SW 1271 (cell line): ENCODE measurements at regions not wholly inside any gene's neighbourhood (a gene's known extent, or its start where the extent isn't known, plus 50 kb on each side); places are given as distances from the start of the nearest gene placed in this dataset.

ENCODE experiments used
- DNase-seq, 2 experiments: peaks; one replicate each; lab custom pipeline; 2025; lab: John Stamatoyannopoulos, UW

DNA sequence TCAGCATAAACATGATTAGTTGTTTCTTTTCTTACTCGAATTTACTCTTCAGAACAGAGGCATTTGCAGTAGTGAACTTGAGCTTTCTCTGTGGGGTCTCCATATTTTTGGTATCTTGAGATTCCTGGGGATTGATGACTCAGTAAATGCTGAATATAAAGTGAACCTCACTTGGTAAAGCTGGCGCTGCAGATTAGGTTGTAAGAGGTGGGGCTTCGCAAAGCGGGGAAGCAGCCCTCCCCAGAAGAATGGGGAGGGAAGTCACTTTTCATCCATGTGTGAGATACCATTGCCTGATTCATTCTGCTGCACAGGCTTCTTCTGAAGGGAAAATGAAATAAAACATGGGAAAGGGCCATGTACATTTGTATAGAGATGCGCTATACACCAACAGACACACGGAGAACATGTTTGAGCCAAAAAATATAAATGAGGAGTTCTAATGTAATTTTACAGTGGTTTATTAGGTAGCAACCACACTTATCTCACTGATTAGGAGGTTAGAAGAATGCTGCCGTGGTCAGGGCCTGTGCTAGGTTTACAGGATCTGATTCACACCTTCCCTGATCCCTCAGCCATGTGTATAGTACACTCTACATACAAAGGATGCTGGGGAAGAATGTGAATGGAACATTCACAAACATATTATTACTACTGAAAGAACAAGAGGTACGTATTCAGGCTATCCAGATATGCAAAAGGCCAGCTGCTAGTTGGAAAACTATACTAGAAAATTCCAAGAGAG lies 63.5 kb downstream of the DNTTIP2 start:
- DNase-seq, result no peak

DNA sequence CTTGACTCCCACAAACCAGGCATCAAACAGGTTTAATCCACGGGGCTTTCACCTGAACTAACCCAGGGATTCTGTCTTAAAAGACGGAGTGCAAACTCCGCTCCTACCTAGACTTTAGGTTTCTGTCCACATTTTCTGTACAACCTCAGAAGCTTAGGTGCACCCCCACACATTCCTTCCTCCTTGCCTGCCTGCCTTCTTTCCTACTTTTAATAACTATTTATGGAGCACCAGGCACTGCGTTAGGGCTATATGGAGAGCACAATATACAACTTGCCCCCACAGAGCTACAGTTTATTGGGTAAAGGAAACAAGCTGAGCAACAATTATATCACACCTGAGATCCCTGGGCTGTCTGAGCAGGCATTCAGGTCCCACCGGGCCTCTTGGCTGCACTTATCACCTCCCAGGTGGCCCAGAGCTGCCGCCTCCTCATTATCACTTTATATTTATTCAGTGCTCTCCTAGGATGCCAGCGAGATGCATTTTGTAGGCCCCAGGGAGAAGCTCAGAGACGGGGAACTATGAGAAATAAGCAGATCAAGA lies 64.1 kb downstream of the DNTTIP2 start:
- DNase-seq, result no peak

DNA sequence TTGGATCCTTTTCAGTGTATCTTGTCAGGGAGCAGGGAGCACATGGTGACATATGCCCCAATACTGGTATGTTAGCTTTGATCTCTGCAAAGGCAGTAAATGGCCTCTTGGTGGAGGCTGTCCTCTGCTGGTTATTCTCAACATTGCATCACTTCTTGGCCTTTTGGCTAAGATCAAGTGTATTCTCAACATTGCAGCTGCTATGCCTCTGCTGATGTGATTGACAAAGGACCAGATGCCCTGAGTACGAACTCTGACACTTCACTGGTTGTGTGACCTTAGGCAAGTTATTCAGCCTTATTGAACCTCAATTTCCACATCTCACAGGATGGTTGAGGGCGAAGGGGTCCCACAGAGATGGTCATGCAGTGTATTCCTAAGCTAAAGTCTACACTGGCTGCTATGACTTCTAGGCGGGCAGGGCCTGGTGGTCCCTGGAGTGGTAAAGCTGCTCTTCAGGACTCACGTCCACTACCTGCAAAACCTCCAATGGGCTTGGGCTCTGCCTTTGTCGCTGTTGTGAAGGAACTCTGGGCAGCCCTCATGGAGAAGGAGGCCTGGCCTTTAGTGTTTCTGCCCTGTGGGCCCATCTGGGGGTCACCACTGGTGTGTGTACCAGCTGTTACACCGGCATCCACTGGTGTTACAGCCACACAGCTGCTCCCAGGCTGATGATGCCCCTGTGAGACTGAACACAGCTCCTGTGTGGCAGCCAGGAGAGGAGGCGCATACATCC lies 64.8 kb downstream of the DNTTIP2 start:
- DNase-seq, result peak; percentile 44 to 81

DNA sequence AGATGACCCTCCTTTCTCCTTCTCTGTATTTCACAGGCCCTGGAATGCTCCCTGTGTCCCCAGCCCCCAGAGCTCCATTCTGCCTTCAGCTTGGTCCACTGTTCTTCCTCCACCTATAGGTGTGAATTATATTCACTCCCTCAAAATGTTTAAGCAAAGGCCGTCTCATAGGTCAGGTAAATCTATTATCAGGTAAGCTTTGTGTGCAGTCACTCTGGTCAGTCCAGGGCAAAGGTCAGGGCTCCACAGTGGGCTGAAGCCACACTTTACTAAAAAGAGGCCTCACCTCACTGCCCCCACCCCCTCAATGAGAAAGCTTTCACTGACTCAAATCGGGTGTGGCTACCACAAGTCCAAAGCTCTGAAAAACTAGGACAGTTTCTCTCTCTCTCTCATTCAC lies 65.9 kb downstream of the DNTTIP2 start:
- no peak for DNase-seq

DNA sequence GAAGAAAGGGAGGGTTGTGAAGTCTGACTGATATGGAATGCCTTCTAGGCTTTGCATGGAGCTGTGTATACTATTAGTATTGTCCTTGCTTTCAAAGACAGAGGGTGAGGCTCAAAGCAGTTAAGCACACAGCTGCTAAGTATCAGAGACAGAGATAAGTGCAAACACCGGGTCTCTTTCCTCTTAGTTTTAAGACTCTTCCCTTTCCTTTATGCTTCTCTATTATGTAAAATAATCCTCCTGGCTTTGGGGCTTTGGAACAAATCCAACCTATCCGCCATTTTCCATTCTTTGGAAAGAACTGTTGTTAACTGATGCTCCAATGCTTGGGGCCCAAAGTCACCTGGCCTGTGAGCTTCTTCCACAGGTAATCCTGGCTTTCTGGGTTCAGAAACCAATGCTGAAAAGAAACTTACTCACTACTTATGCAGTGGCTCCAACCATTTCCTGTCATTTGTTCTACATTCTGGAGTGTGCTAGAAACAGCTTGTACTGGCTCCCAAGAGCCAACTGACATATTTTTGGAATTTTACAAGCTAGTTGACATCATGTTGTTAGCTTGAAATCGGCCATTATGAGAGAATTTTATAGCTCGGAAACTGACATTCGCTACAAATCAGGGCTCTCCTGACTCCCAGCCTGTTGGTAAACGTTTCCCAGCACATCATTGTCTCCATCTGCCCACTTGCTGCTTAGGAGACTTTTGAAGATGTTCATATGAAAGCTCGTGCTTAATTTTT lies 67.5 kb downstream of the DNTTIP2 start:
- no peak for DNase-seq

- DNase-seq, result no peak
These were observed 68.7 kb downstream of the DNTTIP2 start for GRCh38 chr1:93810316-93810715.

GRCh38 chr1:93808871-93809270 lies 70.1 kb downstream of the DNTTIP2 start:
- DNase-seq, result no peak

DNA sequence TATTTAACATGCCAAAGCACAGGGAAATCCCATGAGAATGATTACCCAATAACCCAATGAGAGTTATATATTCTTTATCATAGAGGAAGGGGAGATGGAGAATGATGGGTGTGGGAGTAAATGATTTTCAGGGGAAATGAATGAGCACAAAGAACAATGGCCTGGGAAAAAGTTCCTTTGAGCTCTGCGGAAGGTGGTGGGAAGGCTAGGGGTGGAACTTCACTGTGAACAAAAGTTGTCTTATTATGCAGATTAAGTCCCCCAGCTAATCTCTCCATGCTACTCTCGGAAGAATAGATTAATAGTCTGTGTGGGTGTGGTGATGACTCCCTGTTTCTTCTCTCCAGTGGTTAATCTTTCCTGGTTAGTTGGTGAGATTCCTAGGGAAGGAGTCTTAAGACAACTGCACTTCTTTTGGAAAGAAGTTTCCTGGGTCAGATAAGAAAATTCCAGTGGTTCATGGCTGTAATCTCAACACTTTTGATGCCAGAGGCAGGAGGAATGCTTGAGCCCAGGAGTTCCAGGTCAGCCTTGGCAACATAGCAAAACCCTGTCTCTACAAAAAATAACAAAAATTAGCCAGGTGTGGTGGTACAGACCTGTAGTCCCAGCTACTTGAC lies 71.6 kb downstream of the DNTTIP2 start:
- DNase-seq, result no peak

DNA sequence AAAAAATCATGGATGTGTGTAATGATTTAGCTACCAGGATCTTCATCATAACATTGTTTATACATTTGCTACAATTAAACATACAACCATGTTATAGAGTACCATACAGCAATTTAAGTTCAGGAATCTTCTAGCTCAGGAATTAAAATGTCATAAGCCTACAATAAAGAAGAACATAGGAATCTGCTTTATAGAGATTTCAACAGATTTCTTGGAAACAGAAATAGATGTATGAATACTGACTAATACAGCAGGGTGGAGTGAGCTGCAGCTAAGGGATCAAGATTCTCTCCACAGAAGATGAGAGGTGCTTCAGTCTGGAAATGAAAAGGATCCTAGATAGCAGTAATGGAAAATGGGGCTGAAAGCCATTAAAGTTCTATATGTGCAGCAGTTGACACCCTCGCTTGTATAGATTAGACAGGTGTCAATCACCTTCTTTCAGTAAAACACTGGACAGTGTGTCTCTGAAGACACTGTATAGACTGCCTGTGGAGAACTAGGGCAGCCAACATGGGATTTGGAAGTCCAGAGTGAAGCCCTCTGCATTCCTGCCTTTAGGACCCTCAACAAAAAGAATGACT lies 73.9 kb downstream of the DNTTIP2 start:
- DNase-seq, result peak in 1 of 2 experiments; percentile 43

GRCh38 chr1:93804412-93804811 lies 74.6 kb downstream of the DNTTIP2 start:
- DNase-seq, result peak; percentile 65 to 92

- DNase-seq, result no peak
These were observed 77.5 kb downstream of the DNTTIP2 start for GRCh38 chr1:93801471-93801870.

DNA sequence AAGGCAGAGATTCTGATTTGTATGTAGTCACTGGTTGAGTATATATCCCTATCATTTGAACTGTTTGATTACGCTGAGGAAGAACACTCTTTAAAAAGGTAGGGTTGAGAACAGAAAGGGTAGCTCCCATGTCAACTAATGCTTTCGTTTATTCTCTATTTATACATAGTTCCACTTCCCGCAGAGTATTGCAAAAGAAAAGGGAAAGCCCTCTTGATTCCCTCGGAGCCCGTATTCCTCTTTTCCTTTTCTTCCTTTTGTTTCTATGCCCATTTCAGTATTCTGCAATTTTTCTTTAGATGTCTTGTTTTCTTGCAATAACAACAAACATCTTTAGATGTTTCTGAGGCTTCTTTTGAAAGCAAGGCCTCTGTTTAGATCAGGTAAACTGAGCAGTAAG lies 78.2 kb downstream of the DNTTIP2 start:
- DNase-seq, result no peak

DNA sequence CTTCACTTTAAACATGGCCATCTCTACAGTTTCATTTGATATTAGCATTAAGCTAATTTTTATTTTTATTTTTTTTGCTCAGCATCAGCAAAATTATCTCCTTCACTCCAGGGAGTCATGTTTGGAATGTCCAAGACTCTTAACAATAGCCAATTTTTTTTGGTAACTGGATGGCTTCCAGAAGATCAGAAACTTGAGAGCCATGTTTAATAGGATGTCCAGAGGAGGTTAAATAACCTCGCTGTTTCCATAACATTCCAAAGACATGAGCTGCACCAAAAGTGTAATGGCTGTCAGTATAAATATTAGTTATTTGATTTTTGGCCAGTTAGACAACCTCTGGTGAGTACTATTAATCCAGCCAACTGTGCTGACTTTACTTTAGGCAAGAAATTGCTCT lies 80.7 kb downstream of the DNTTIP2 start:
- no peak for DNase-seq

DNA sequence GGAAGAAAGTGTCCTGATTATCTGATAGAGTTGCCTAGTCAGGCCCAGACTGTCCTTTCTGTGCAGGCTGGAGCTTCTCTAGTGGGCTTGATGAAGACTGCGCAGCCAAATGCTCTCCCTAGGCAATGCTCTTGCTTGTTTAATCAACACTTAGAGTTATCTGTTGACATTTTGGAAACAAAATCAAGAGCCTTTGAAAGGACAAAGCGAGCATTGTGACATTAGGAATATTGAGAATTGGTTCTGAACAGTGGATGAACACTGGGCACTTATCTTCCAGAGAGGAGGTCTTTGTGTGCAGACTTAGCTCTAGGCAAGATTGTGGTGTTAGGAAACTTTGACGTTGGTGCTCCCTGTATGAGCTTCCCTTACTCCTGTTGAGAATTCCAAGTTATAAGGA lies 94.5 kb downstream of the DNTTIP2 start:
- no peak for DNase-seq

DNA sequence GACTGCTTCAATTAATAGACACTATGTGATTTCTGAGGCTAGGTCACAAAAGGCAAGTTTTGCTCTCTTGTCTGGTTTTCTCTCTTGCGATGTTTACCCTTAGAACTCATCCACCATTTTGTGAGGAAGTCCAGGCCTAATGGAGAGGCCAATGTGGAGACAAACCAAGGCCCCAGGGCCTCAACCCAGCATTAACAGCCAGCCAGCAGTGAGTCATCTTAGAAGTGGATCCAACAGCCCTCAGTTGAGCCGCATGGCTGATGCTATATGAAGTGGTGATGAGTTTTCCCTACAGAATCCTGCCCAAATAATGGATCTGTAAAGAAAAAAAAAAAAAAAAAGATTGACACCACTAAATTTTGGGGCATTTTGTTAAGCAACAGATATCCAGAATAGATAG lies 95.1 kb downstream of the DNTTIP2 start:
- DNase-seq, result no peak

DNA sequence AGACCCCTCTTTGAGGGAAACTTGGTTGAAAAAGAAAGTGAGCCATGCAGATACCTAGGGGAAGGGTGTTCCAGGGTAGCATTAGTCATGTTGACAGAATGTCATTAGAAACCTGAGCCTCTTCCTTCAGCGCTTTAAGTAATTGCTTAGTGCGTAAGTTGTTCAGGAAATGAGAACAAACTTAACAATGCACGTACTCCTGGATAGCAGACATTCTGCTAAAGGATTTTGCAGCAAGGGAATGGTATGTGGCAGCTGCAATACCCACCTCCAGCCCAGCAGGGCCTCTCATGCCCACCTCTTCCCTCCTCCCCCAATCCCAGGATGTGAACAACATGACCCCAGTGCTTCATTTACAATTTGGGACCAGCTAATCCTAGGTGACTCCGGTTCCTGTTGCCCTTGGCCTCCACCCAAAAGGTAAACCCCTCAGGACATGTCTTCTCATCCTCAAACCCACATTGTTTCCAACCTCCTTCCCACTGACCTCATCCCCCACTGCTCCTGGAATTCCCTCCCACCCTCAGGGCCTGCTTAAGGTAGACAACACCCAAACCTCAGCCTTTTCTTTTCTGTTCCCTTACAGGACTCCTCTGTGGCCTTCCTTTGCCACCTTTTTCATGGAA lies 98.0 kb upstream of the BCAR3 start:
- peak; percentile 94 to 100 for DNase-seq

GRCh38 chr1:93778457-93778856 lies 96.8 kb upstream of the BCAR3 start:
- DNase-seq, result no peak

- no peak for DNase-seq
These were observed 95.6 kb upstream of the BCAR3 start for GRCh38 chr1:93777255-93777654.

DNA sequence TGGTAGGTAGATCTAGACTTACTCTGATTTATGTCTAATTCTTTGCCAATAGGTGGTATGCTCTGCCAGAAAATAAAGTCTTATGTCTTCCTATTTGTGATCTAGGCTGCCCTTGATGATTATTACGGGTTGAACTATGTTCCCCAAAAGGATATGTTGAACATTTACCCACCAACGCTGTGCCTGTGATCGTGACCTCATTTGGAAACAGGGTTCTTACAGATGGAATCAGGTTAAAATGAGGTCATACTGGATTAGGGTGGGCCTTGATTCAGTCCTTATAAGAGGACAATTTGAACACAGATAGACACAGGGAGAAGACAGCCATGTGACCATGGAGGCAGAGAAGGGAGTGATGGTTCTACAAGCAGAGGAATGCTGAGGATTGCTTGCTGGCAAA lies 95.1 kb upstream of the BCAR3 start:
- no peak for DNase-seq

- DNase-seq, result no peak
These were observed 93.6 kb upstream of the BCAR3 start for GRCh38 chr1:93775224-93775623.

GRCh38 chr1:93774707-93775106 lies 93.1 kb upstream of the BCAR3 start:
- DNase-seq, result no peak
